GM12878 (cell line): ENCODE measurements at regions not wholly inside any gene's neighbourhood (a gene's known extent, or its start where the extent isn't known, plus 50 kb on each side); places are given as distances from the start of the nearest gene placed in this dataset.

ENCODE experiments used
- ATAC-seq: fragments of 200-7000 bp; cut with Tn5 transposase; 3 replicates; pipeline ENCODE4 v1.9.1; 2020; ENCODE audit warnings: mild to moderate bottlenecking, moderate library complexity
- BruUV-seq: library from RNA; stranded (reverse); fragments of 400-500 nt; replicated peaks from 2 replicates; lab custom pipeline; 2021; lab: Mats Ljungman, UMichigan
- CTCF ChIA-PET: fragments of 300-600 bp; sonication (Branson Sonifier 250); formaldehyde crosslinking; extraction: SDS; loops from one replicate; lab custom pipeline; 2021; ENCODE audit warnings: inconsistent platforms; lab: Yijun Ruan, JAX
- POLR2A ChIA-PET: fragments of 350-600 bp; formaldehyde crosslinking; extraction: SDS; loops from one replicate; lab custom pipeline; 2021; ENCODE audit warnings: inconsistent platforms; lab: Charles Lee
- RAD21 ChIA-PET: fragments of 300-600 bp; sonication (Branson Sonifier 250); formaldehyde crosslinking; loops from one replicate; lab custom pipeline; 2023; ENCODE audit warnings: antibody characterized with exemption; ENCODE audit not compliant: unreplicated experiment; lab: Charles Lee
- SMC1A ChIA-PET: fragments of 300-600 bp; sonication (Branson Sonifier 250); formaldehyde crosslinking; loops from one replicate; lab custom pipeline; 2023; ENCODE audit not compliant: unreplicated experiment, uncharacterized antibody; lab: Charles Lee
- DNase-seq: peaks from one replicate; pipeline ENCODE4 v3.0.0-alpha.2; 2011; ENCODE audit warnings: low read depth, low spot score
- FAIRE-seq: peaks from 3 replicates; lab custom pipeline; 2011; peaks lifted over from hg19 to GRCh38; lab: Jason Lieb, UNC
- H2AFZ ChIP-seq: 2 replicates; pipeline ENCODE4 v1.6.0; 2011; ENCODE audit warnings: low read depth, low read length, control low read depth; ENCODE audit not compliant: control insufficient read depth
- H3K27ac ChIP-seq: 2 replicates; pipeline ENCODE4 v1.5.1; 2011; ENCODE audit warnings: control low read depth; ENCODE audit not compliant: control insufficient read depth, insufficient read depth
- H3K27me3 ChIP-seq, 2 experiments: replicated peaks in 1 of 2; 2 replicates each; pipeline versions ENCODE4 v1.6.0 to v1.6.1; 2011; ENCODE audit warnings: low read length in 1 of 2; ENCODE audit not compliant: control insufficient read depth in 2 of 2, insufficient read depth in 2 of 2
- H3K36me3 ChIP-seq, 2 experiments: 2 replicates each; pipeline ENCODE4 v1.5.1; 2011; ENCODE audit warnings: low read length in 1 of 2; ENCODE audit not compliant: control insufficient read depth in 2 of 2, insufficient read depth in 2 of 2
- H3K4me1 ChIP-seq: 2 replicates; pipeline ENCODE4 v1.6.1; 2011; ENCODE audit warnings: mild to moderate bottlenecking, low read length, moderate library complexity, mixed read lengths; ENCODE audit not compliant: control insufficient read depth, insufficient read depth
- H3K4me2 ChIP-seq: 2 replicates; pipeline ENCODE4 v1.6.0; 2011; ENCODE audit warnings: control low read depth; ENCODE audit not compliant: control insufficient read depth, insufficient read depth
- H3K4me3 ChIP-seq: fragments of 200-600 bp; sonication (generic); 2 replicates; pipeline ENCODE4 v1.5.1; 2016
- H3K79me2 ChIP-seq: 2 replicates; pipeline ENCODE4 v1.6.0; 2011; ENCODE audit warnings: low read length; ENCODE audit not compliant: control insufficient read depth, insufficient read depth
- H3K9ac ChIP-seq: 2 replicates; pipeline ENCODE4 v1.8.0; 2011; ENCODE audit warnings: low read length, control low read depth, mixed read lengths; ENCODE audit not compliant: control insufficient read depth, insufficient read depth
- H3K9me3 ChIP-seq: replicated peaks from 3 replicates; pipeline ENCODE4 v1.5.1; 2011; ENCODE audit warnings: mild to moderate bottlenecking, low read length; ENCODE audit not compliant: control insufficient read depth, insufficient read depth
- H4K20me1 ChIP-seq: 2 replicates; pipeline ENCODE4 v1.6.0; 2011; ENCODE audit not compliant: control insufficient read depth, insufficient read depth
- EP300 ChIP-seq, 2 experiments: fragments of 150-350 bp in 1 of 2; IDR thresholded peaks; 2 replicates each; pipeline ENCODE4 v1.6.1; 2011 to 2012; ENCODE audit warnings: low read depth in 2 of 2, low read length in 2 of 2, borderline replicate concordance in 1 of 2, improper control_type of control experiment in 1 of 2, inconsistent platforms in 1 of 2; ENCODE audit not compliant: control insufficient read depth in 1 of 2
- JUND ChIP-seq: IDR thresholded peaks from 2 replicates; pipeline ENCODE4 v1.6.1; 2012; ENCODE audit warnings: low read depth, mild to moderate bottlenecking, low read length, improper control_type of control experiment, moderate library complexity
- KDM1A ChIP-seq: fragments of 200-600 bp; sonication (generic); IDR thresholded peaks from 2 replicates; pipeline ENCODE4 v1.6.1; 2016; ENCODE audit warnings: borderline replicate concordance
- NR2C1 ChIP-seq: fragments of 450-650 bp; IDR thresholded peaks from 2 replicates; pipeline ENCODE4 v1.6.1; 2017; ENCODE audit warnings: antibody characterized with exemption, mild to moderate bottlenecking, moderate library complexity
- NR2F1 ChIP-seq: fragments of 450-650 bp; conservative IDR thresholded peaks from 2 replicates; pipeline ENCODE4 v1.6.1; 2017; ENCODE audit warnings: mild to moderate bottlenecking
- RB1 ChIP-seq: fragments of 450-650 bp; formaldehyde crosslinking; IDR thresholded peaks from 2 replicates; pipeline ENCODE4 v1.6.1; 2017; ENCODE audit warnings: mild to moderate bottlenecking, borderline replicate concordance
- ZBED1 ChIP-seq: IDR thresholded peaks from 2 replicates; pipeline ENCODE4 v1.6.1; 2016; ENCODE audit warnings: borderline replicate concordance
- ZSCAN29 ChIP-seq: fragments of 450-650 bp; IDR thresholded peaks from 2 replicates; pipeline ENCODE4 v1.6.1; 2017; ENCODE audit warnings: mild to moderate bottlenecking, moderate library complexity
- WGBS: methylation state at CpG from one replicate; pipeline ENCODE4 v1.1.6; 2016; ENCODE audit warnings: low lambda C conversion rate; ENCODE audit not compliant: insufficient replicate concordance, insufficient coverage; ENCODE audit errors: missing lambda C conversion rate; 5-methylcytosine and 5-hydroxymethylcytosine counted together
- in situ Hi-C: fragments of 300-500 bp; cut with MboI; formaldehyde crosslinking; loops from 9 replicates; pipeline ENCODE4 v1.14.3; 2018; ENCODE audit warnings: mixed read lengths
- intact Hi-C: fragments of 100-400 bp; cut with micrococcal nuclease; formaldehyde crosslinking; loops from one replicate; pipeline ENCODE4 v1.14.2; 2022; ENCODE audit not compliant: unreplicated experiment
- TF ChIP-seq, protein P1 (sequence below): fragments of 450-650 bp; IDR thresholded peaks from 2 replicates; pipeline ENCODE4 v1.6.1; 2017; ENCODE audit warnings: low read depth, mild to moderate bottlenecking, moderate library complexity
- TF ChIP-seq, protein P2 (sequence below): fragments of 450-650 bp; IDR thresholded peaks from 2 replicates; pipeline ENCODE4 v1.6.1; 2017; ENCODE audit warnings: mild to moderate bottlenecking, moderate library complexity
- TF ChIP-seq, protein P3 (sequence below): fragments of 450-650 bp; IDR thresholded peaks from 2 replicates; pipeline ENCODE4 v1.6.1; 2017; ENCODE audit warnings: antibody characterized with exemption, mild to moderate bottlenecking, moderate library complexity

DNA sequence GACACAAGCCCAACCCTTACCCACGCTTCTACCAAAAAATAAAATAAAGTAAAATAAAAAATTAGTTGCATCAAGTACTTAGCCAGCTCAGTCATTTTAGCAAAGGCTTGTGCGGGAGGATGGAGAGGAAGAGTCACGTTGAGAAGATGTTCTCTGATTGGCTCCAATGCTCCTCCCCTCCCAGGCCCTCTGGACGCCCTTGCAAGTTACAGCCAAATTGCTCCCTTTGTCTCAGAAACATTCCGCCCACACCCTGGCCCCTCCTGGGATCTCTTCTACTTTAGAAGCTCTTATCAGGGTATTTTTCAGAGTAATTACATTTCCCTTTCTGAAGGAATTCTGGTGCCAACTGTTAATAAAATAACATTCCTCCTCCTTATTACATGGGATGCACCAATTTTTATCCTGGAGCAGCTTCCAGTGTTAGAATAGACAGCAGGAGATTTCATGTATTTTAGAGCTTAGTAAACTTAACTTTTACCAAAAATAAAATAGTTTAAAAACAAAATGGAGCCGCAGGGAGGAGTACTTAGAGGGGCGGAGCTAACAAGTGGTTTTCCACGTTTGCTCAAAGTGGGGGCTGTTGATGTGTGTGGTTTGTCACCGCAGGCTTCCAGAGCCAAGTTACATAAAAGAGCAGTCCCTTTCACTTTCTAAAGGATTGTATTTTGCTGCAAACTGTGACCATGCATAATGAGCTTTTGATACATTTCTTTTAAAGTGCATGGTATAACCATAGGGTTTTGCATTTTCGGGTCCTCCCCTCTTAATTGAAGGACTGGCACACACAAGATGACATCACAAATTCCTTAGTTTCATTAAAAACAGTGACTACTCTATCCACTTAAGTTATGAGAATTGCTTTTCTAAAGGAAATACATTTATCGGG lies 71.7 kb upstream of the RAP1B start:
- Histone ChIP-seq H3K4me3 (no peak overlapping the region), H3K27me3 (no peaks in the 10 kb centered on the region), H3K36me3 (no peaks in the 10 kb centered on the region), H3K9ac (no peak overlapping the region), H3K9me3 (peaks cover 2% of the 10 kb centered on the region; the same call in 1 of the 3 replicates), H4K20me1 (no peaks in the 10 kb centered on the region), H3K79me2 (no peaks in the 10 kb centered on the region), H2AFZ (peak overlapping the region; percentile 55), H3K4me1 (peaks cover 3% of the 10 kb centered on the region; the same call in 1 of the 2 replicates), H3K27ac (no peak overlapping the region), H3K4me2 (no peak overlapping the region; the same call in 1 of the 2 replicates)
- ATAC-seq: peak; percentile 96
- BruUV-seq: no TSS peak
- WGBS: 50% methylated on average over 11 of the region's 11 CpGs
- ChIA-PET CTCF (interaction anchor here (1.0 to 1.6 kb wide), 10 partner anchors 11 to 316 kb away, joined by 3 to 5 read pairs (median 3); no protein-coding TSS in a partner anchor), RAD21 (interaction anchor here (0.6 to 2.1 kb wide), 18 partner anchors 9 to 248 kb away, joined by 3 to 9 read pairs (median 4); no protein-coding TSS in a partner anchor), SMC1A (interaction anchor here (0.6 to 2.2 kb wide), 24 partner anchors 12 to 180 kb away, joined by 3 to 14 read pairs (median 4); partner anchors contain the start of gene RAP1B), POLR2A (interaction anchor here (0.5 to 1.4 kb wide), 5 partner anchors 41 to 267 kb away, joined by 3 to 5 read pairs (median 3); partner anchors contain the start of gene RAP1B)
- FAIRE-seq: no peak
- in situ Hi-C loops: no loop called here
- DNase-seq: peak; percentile 59
- intact Hi-C loops: no loop called here
- no peak for TF ChIP-seq JUND
- TF ChIP-seq, protein P1, sequence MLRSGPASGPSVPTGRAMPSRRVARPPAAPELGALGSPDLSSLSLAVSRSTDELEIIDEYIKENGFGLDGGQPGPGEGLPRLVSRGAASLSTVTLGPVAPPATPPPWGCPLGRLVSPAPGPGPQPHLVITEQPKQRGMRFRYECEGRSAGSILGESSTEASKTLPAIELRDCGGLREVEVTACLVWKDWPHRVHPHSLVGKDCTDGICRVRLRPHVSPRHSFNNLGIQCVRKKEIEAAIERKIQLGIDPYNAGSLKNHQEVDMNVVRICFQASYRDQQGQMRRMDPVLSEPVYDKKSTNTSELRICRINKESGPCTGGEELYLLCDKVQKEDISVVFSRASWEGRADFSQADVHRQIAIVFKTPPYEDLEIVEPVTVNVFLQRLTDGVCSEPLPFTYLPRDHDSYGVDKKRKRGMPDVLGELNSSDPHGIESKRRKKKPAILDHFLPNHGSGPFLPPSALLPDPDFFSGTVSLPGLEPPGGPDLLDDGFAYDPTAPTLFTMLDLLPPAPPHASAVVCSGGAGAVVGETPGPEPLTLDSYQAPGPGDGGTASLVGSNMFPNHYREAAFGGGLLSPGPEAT: peak; percentile 78
- no peak for TF ChIP-seq NR2F1
- no peak for TF ChIP-seq ZSCAN29
- TF ChIP-seq, protein P2, sequence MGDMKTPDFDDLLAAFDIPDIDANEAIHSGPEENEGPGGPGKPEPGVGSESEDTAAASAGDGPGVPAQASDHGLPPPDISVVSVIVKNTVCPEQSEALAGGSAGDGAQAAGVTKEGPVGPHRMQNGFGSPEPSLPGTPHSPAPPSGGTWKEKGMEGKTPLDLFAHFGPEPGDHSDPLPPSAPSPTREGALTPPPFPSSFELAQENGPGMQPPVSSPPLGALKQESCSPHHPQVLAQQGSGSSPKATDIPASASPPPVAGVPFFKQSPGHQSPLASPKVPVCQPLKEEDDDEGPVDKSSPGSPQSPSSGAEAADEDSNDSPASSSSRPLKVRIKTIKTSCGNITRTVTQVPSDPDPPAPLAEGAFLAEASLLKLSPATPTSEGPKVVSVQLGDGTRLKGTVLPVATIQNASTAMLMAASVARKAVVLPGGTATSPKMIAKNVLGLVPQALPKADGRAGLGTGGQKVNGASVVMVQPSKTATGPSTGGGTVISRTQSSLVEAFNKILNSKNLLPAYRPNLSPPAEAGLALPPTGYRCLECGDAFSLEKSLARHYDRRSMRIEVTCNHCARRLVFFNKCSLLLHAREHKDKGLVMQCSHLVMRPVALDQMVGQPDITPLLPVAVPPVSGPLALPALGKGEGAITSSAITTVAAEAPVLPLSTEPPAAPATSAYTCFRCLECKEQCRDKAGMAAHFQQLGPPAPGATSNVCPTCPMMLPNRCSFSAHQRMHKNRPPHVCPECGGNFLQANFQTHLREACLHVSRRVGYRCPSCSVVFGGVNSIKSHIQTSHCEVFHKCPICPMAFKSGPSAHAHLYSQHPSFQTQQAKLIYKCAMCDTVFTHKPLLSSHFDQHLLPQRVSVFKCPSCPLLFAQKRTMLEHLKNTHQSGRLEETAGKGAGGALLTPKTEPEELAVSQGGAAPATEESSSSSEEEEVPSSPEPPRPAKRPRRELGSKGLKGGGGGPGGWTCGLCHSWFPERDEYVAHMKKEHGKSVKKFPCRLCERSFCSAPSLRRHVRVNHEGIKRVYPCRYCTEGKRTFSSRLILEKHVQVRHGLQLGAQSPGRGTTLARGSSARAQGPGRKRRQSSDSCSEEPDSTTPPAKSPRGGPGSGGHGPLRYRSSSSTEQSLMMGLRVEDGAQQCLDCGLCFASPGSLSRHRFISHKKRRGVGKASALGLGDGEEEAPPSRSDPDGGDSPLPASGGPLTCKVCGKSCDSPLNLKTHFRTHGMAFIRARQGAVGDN: no peak
- TF ChIP-seq ZBED1: no peak
- TF ChIP-seq EP300 (IDR thresholded peaks at IDR 0.05; ENCODE audit: borderline replicate concordance in 1 of 2, control insufficient read depth in 1 of 2, low read depth in 2 of 2, low read length in 2 of 2): peak in 1 of 2 experiments; percentile 77; a peak in 1 of 4 replicates
- TF ChIP-seq RB1: no peak
- TF ChIP-seq NR2C1: no peak
- TF ChIP-seq, protein P3, sequence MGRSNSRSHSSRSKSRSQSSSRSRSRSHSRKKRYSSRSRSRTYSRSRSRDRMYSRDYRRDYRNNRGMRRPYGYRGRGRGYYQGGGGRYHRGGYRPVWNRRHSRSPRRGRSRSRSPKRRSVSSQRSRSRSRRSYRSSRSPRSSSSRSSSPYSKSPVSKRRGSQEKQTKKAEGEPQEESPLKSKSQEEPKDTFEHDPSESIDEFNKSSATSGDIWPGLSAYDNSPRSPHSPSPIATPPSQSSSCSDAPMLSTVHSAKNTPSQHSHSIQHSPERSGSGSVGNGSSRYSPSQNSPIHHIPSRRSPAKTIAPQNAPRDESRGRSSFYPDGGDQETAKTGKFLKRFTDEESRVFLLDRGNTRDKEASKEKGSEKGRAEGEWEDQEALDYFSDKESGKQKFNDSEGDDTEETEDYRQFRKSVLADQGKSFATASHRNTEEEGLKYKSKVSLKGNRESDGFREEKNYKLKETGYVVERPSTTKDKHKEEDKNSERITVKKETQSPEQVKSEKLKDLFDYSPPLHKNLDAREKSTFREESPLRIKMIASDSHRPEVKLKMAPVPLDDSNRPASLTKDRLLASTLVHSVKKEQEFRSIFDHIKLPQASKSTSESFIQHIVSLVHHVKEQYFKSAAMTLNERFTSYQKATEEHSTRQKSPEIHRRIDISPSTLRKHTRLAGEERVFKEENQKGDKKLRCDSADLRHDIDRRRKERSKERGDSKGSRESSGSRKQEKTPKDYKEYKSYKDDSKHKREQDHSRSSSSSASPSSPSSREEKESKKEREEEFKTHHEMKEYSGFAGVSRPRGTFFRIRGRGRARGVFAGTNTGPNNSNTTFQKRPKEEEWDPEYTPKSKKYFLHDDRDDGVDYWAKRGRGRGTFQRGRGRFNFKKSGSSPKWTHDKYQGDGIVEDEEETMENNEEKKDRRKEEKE: no peak
- TF ChIP-seq KDM1A: no peak
